Prostate gland (tissue), 2 donors: ENCODE measurements at regions not wholly inside any gene's neighbourhood (a gene's known extent, or its start where the extent isn't known, plus 50 kb on each side); places are given as distances from the start of the nearest gene placed in this dataset.
"Not testable (repeated sequence)": the region's sequence is repeated elsewhere in the genome, so short reads cannot be mapped to it uniquely, and the experiment has no call there.

ENCODE experiments used
- DNase-seq: peaks from one replicate; pipeline ENCODE4 v3.0.0-alpha.2; 2019; ENCODE audit warnings: low spot score
- H3K27ac ChIP-seq, 2 donors: fragments of 200-600 bp; sonication (generic); 2 replicates each; pipeline ENCODE4 v1.5.1; 2017 to 2019
- H3K27me3 ChIP-seq: fragments of 200-600 bp; sonication (generic); replicated peaks from 2 replicates; pipeline ENCODE4 v1.5.1; 2019; ENCODE audit not compliant: insufficient read depth
- H3K36me3 ChIP-seq, 2 donors: fragments of 200-600 bp; sonication (generic); 1 replicate in 1 of 2; 2 replicates in 1 of 2; pipeline versions ENCODE4 v1.5.1 to v1.8.1; 2017 to 2019
- H3K4me1 ChIP-seq: fragments of 200-600 bp; sonication (generic); replicated peaks from 2 replicates; pipeline ENCODE4 v1.5.1; 2019
- H3K4me3 ChIP-seq, 2 donors: fragments of 200-600 bp; sonication (generic); 2 replicates each; pipeline ENCODE4 v1.5.1; 2017 to 2019
- H3K9me3 ChIP-seq: fragments of 200-600 bp; sonication (generic); 2 replicates; pipeline ENCODE4 v1.5.1; 2017
- CTCF ChIP-seq, 4 experiments: fragments of 200-600 bp in 2 of 4; fragments of 450-650 bp in 2 of 4; sonication (generic) in 2 of 4; IDR thresholded peaks; 1 replicate in 3 of 4; 2 replicates in 1 of 4; pipeline ENCODE4 v1.5.1; 2016 to 2019; ENCODE audit warnings: antibody characterized with exemption in 4 of 4, mild to moderate bottlenecking in 2 of 4, moderate library complexity in 2 of 4
- POLR2A ChIP-seq: fragments of 450-650 bp; IDR thresholded peaks from one replicate; pipeline ENCODE4 v1.6.1; 2016; ENCODE audit warnings: antibody characterized with exemption, mild to moderate bottlenecking
- POLR2AphosphoS5 ChIP-seq: sonication (generic); formaldehyde crosslinking; IDR thresholded peaks from one replicate; pipeline ENCODE4 v1.6.1; 2017; ENCODE audit warnings: antibody characterized with exemption
- WGBS: methylation state at CpG from one replicate; pipeline ENCODE4 v1.1.5; 2018; 5-methylcytosine and 5-hydroxymethylcytosine counted together
- intact Hi-C: fragments of 100-400 bp; cut with DNase I; formaldehyde crosslinking; loops from one replicate; pipeline ENCODE4 v1.14.2; 2022

DNA sequence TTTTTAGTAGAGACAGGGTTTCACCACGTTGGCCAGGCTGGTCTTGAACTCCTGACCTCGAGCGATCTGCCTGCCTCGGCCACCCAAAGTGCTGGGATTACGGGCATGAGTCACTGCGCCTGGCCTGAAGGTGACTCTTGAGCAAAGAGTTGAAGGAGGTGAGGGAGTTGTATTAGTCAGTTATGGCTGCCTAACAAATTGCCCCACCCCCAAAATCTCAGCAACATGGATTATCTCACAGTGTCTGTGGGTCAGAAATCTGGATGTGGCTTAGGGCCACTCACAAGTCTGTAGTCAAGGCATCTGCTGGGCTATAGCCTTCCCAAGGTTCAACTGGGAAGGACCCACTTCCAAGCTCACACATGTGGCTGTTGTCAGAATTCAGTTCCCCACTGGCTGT, 52.8 kb upstream of the ADGRE5 start:
- Histone ChIP-seq H3K27ac (no peak overlapping the region), H3K27me3 (no peaks in the 10 kb centered on the region), H3K9me3 (no peaks in the 10 kb centered on the region), H3K4me3 (no peak overlapping the region), H3K36me3 (no peaks in the 10 kb centered on the region), H3K4me1 (no peaks in the 10 kb centered on the region)
- 98% methylated on average over 6 of the region's 6 CpGs for WGBS
- DNase-seq = no peak
- no peak for TF ChIP-seq POLR2A
- intact Hi-C loops = no loop called here

DNA sequence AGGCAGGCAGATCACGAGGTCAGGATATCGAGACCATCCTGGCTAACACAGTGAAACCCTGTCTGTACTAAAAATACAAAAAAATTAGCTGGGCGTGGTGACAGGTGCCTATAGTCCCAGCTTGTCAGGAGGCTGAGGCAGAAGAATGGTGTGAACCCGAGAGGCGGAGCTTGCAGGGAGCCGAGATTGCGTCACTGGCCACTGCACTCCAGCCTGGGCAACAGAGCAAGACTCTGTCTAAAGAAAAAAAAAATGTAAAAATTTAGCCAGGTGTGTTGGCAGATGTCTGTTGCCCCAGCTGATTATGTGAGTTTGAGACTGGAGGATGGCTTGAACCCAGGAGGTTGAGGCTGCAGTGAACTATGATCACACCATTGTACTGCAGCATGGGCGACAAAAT, 54.2 kb upstream of the ADGRE5 start:
- intact Hi-C loops, DNase-seq, H3K4me1 ChIP-seq, H3K4me3 ChIP-seq, H3K27ac ChIP-seq, H3K9me3 ChIP-seq, H3K27me3 ChIP-seq, H3K36me3 ChIP-seq: not testable (repeated sequence)
- 86% methylated on average over 8 of the region's 8 CpGs for WGBS

DNA sequence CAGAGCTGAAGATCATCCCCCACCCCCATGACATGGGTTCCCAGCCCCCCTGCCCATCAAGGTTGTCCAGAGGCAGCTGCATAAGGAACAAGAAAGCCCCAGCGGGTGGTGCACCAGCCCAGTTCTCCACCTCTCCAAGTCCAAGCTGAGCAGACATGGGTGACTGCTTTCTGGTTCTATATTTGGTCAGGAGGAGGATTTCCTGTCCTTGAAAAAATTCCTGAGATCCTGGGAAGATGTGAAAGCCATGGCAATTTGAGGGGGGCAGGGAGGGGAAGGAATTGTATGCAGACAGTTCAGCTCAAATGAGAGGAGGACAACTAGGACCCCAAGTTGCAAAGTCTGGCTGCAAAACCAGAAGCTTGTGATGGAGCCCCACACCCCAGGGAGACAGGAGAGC, 55.4 kb upstream of the ADGRE5 start:
- H3K36me3 ChIP-seq = no peaks in the 10 kb centered on the region
- no peaks in the 10 kb centered on the region for H3K4me1 ChIP-seq
- H3K4me3 ChIP-seq = no peak overlapping the region
- no peak overlapping the region for H3K27ac ChIP-seq
- TF ChIP-seq CTCF (IDR thresholded peaks at IDR 0.05) (no peak), POLR2A (no peak), POLR2AphosphoS5 (no peak)
- 86% methylated on average over 1 of the region's 1 CpG for WGBS
- no peaks in the 10 kb centered on the region for H3K27me3 ChIP-seq
- no peak for DNase-seq
- intact Hi-C loops = no loop called here
- H3K9me3 ChIP-seq = no peaks in the 10 kb centered on the region

- H3K36me3 ChIP-seq = no peaks in the 10 kb centered on the region
- intact Hi-C loops = no loop called here
- no peaks in the 10 kb centered on the region for H3K27me3 ChIP-seq
- no peaks in the 10 kb centered on the region for H3K9me3 ChIP-seq
- DNase-seq = no peak
- 97% methylated on average over 3 of the region's 3 CpGs for WGBS
- H3K4me1 ChIP-seq = no peaks in the 10 kb centered on the region
- no peak overlapping the region for H3K4me3 ChIP-seq
- TF ChIP-seq POLR2A (no peak), POLR2AphosphoS5 (no peak), CTCF (IDR thresholded peaks at IDR 0.05) (no peak)
- H3K27ac ChIP-seq = no peak overlapping the region
Measured at GRCh38 chr19:14325134-14325533, 56.1 kb upstream of the ADGRE5 start.

DNA sequence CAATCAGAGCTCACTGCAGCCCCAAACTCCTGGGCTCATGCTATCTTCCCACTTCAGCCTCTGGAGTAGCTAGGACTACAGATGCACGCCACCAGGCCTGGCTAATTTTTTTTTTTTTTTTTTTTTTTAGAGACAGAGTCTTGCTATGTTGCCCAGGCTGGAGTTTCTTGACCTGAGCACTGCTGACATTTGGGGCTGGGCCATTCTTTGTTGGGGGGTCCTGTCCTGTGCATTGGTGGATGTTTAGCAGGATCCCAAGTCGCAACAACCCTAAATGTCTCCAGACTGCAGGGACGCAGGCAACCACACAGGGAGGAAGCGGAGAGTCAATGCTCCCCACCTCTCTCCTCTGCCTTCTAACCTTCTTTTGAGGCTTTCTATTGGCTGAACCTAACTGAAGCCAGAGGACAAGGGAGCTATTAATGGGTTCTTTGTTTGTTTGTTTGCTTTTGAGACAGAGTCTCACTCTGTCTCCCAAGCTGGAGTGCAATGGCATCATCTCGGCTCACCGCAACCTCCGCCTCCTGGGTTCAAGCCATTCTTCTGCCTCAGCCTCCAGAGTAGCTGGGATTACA, 58.3 kb upstream of the ADGRE5 start:
- intact Hi-C loops = no loop called here
- H3K9me3 ChIP-seq = no peaks in the 10 kb centered on the region
- DNase-seq = no peak
- no peaks in the 10 kb centered on the region for H3K27me3 ChIP-seq
- 83% methylated on average over 7 of the region's 7 CpGs for WGBS
- H3K27ac ChIP-seq = no peak overlapping the region
- no peak for TF ChIP-seq CTCF (IDR thresholded peaks at IDR 0.05)
- no peak for TF ChIP-seq POLR2AphosphoS5
- TF ChIP-seq POLR2A = no peak
- H3K4me1 ChIP-seq = no peaks in the 10 kb centered on the region
- H3K36me3 ChIP-seq = no peaks in the 10 kb centered on the region
- no peak overlapping the region for H3K4me3 ChIP-seq

DNA sequence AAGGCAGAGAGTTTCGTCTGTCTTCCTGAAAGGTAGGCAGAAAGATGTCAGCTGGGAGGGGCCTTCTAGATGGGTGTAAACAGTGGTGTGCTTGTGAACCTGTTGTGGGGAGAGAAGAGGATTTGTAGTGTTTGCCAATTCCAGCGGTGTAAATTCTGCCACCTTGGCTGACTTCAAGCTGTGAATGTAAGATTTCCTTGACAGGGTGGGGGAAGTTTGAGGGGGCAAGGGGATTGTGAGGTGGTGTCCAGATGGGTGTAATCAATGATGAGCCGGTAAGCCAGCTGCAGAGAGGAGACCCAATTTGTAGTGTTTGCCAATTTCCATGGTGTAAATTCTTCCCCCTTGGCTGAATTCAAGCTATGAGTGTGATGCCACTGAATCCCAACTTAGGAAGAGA, 61.0 kb upstream of the ADGRE5 start:
- 97% methylated on average over 3 of the region's 3 CpGs for WGBS
- no peaks in the 10 kb centered on the region for H3K4me1 ChIP-seq

DNA sequence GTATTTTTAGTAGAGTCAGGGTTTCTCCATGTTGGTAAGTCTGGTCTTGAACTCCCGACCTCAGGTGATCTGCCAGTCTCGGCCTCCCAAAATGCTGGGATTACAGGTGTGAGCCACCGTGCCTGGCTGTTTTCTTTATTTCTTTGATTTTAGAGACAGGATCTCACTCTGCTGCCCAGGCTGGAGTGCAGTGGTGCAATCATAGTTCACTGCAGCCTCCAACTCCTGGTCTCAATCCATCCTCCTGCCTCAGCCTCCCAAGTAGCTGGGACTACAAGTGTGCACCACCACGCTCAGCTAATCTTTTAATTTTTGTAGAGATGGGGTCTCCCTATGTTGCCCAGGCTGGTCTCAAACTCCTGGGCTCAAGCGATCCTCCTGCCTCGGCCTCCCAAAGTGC, 61.5 kb upstream of the ADGRE5 start:
- H3K4me1 ChIP-seq, H3K27ac ChIP-seq, H3K36me3 ChIP-seq, H3K27me3 ChIP-seq, H3K9me3 ChIP-seq, intact Hi-C loops, DNase-seq, H3K4me3 ChIP-seq: not testable (repeated sequence)
- 98% methylated on average over 6 of the region's 6 CpGs for WGBS

More for the DNA sequence above, 61.0 kb upstream of the ADGRE5 start:
- intact Hi-C loops = no loop called here
- TF ChIP-seq POLR2AphosphoS5 (no peak), CTCF (IDR thresholded peaks at IDR 0.05) (no peak), POLR2A (no peak)
- no peak for DNase-seq
- H3K27me3 ChIP-seq = no peaks in the 10 kb centered on the region
- no peaks in the 10 kb centered on the region for H3K36me3 ChIP-seq
- no peaks in the 10 kb centered on the region for H3K9me3 ChIP-seq
- H3K4me3 ChIP-seq = no peak overlapping the region
- H3K27ac ChIP-seq = no peak overlapping the region
